B cell (primary cell): ENCODE measurements at regions not wholly inside any gene's neighbourhood (a gene's known extent, or its start where the extent isn't known, plus 50 kb on each side); places are given as distances from the start of the nearest gene placed in this dataset.

Experiments
- EZH2 ChIP-seq: IDR thresholded peaks from 2 replicates; pipeline ENCODE4 v1.6.1; 2012; ENCODE audit warnings: borderline replicate concordance, low read depth, mild to moderate bottlenecking, moderate library complexity, low read length; ENCODE audit not compliant: insufficient read depth, poor library complexity, severe bottlenecking
- TF ChIP-seq, protein P1 (sequence below): fragments of 200-600 bp; IDR thresholded peaks from one replicate; pipeline ENCODE4 v1.8.0; 2022; ENCODE audit warnings: antibody characterized with exemption, mild to moderate bottlenecking

DNA sequence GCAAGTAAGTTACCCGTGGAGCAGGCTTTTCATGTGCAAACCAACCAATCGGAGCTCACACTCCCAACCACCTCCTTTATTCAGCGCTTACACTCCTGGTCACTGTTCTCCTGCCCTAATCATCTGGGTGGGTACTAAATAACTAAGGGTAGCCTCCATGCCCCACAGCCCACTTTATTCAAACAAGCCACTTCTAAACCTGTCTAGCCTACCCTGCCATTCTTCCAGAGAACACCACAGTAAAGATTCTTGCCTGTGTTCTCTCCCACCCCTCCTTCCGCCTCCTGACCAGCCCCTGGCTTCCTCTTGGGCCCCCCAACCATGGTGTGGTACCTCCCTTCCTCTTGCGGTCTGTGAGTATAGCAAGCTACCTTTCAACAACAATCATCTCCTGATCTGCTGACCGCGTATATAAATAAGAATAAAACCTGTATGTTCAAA is 581.9 kb downstream of the VRK1 start:
- TF ChIP-seq, protein P1, sequence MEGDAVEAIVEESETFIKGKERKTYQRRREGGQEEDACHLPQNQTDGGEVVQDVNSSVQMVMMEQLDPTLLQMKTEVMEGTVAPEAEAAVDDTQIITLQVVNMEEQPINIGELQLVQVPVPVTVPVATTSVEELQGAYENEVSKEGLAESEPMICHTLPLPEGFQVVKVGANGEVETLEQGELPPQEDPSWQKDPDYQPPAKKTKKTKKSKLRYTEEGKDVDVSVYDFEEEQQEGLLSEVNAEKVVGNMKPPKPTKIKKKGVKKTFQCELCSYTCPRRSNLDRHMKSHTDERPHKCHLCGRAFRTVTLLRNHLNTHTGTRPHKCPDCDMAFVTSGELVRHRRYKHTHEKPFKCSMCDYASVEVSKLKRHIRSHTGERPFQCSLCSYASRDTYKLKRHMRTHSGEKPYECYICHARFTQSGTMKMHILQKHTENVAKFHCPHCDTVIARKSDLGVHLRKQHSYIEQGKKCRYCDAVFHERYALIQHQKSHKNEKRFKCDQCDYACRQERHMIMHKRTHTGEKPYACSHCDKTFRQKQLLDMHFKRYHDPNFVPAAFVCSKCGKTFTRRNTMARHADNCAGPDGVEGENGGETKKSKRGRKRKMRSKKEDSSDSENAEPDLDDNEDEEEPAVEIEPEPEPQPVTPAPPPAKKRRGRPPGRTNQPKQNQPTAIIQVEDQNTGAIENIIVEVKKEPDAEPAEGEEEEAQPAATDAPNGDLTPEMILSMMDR: no peak
- no peak for TF ChIP-seq EZH2
